ENCODE measurements at regions not wholly inside any gene's neighbourhood (a gene's known extent, or its start where the extent isn't known, plus 50 kb on each side); places are given as distances from the start of the nearest gene placed in this dataset.
"Not testable (repeated sequence)": the region's sequence is repeated elsewhere in the genome, so short reads cannot be mapped to it uniquely, and the experiment has no call there.

DNA sequence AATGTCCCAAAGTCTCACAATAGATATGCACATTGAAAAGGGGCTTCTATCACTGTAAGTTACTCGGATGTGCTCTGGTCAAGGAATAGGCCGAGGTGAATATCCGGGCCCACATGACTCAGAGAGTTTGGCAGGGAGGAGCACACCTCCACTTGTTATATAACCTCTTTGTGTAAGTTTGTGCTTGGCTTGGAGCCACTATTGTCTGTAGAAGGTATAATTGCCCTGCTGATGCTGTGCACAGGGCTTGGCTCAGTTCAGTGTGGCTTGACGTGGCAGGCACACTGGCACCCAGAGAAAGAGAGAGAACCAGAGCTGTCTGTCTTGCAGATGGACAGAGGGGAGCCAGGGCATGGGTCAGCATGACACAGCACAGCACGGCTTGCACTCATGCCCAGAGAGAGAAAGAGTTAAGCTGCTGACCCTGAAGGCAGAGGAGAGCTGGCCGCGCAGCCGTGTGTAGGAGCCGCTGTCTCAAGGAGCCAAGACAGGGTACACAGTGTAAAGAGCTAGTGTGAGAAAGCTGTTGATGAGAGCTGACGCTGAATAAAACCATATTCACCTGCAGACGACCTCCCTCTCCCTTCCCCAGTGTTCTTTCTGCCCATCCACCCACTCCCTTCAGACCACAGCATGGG, 482.5 kb downstream of the C6orf118 start:
- DNase-seq (ENCODE audit: low read depth), result no peak

DNA sequence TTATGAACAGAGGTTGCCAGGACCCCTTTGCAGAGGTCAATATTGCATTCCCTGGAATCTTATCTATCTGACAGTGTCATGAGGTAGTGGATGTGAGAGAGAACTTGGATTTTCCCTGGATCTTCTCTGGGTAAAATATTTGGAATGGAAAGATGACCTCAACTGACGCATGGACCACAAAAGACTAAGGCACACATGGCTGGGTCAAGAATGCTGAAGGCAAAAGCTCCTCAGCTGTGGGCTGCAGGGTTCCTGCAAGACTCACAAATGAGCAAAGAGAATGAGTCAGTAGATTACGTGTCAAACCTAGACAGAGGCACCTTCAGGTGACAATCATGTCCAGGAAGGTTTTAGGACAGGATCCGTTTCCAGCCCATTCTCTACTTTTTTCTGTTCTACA, 484.0 kb downstream of the C6orf118 start:
- peak; percentile 8 for DNase-seq (ENCODE audit: low read depth)

GRCh38 chr6:164817662-164818061, 491.7 kb downstream of the C6orf118 start:
- DNase-seq (ENCODE audit: low read depth), result no peak

DNA sequence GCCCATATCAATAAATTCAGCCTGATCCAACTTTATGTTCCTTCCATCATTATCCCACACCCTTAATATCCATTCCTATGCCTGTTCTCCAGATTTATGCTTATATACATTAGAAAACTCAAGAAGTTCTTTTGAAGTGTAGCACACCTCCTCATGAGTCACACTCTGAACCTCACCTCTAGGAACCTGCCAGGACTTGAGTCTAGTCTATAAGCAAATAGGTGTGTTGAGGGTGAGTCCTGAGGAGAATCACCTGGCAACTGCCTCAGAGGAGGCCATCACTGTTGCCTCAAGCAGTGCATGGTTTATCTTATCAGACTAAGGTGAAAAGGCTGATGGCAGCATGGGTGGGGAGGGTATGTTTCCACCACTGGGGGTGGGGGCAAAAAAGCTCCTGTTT, 496.7 kb downstream of the C6orf118 start:
- DNase-seq (ENCODE audit: low read depth), result no peak

DNA sequence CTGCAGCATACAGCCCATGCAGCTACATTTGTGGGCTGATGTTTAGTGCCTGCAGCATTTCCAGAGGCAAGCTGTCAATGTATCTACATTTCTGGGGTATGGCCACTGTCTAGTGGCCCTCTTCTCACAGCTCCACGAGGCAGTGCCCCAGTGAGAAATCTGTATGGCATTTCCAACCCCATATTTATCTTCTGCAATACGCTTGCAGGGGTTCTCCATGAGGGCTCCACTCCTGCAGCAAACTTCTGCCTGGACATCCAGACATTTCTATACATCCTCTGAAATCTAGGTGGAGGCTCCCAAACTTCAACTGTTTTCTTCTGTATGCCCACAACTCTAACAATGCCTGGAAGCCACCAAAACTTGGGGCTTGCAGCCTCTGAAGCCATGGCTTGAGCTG, 502.3 kb downstream of the C6orf118 start:
- no peak for DNase-seq (ENCODE audit: low read depth)

GRCh38 chr6:164795056-164795815, 514.2 kb downstream of the C6orf118 start:
- DNase-seq (ENCODE audit: low read depth), result no peak

DNA sequence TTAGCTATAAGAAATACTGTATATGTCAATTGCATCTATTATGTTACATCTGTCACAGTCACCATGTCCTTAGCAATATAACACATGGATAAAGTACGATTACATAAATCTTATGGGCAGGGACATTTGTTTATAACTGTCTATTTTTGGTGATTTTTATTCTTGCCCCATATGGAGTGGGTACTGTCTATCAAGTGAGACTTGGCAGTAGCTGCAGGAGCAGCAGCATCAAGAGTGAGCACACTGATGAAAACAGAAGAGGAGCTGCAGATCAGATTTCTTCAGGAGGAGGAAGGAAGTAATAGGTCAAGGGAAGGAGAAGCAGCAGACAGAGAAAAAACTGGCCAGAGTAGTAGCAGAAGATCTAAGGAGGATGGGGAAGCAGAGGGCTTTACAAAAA, 516.7 kb downstream of the C6orf118 start:
- no peak for DNase-seq (ENCODE audit: low read depth)

DNA sequence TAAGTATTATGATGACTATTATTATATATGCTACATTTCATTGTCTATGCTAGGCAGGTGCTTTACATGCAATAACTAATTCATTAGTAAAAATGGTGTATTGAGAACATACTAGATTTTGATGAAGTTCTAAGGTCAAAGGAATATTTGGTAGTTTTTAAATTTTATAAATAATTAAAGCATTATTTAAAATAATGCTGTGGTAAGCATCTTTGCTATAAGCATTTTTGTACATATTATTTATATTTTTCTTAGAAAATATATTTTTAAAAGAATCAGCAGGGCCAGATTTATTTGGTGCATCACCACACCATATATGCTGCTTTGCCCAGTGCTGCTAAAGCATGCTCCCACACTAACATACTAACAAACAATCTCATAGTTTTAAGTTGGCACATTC, 517.9 kb downstream of the C6orf118 start:
- no peak for DNase-seq (ENCODE audit: low read depth)

- DNase-seq (ENCODE audit: low read depth), result no peak
These were observed 545.6 kb downstream of the C6orf118 start for GRCh38 chr6:164763788-164764187.

DNA sequence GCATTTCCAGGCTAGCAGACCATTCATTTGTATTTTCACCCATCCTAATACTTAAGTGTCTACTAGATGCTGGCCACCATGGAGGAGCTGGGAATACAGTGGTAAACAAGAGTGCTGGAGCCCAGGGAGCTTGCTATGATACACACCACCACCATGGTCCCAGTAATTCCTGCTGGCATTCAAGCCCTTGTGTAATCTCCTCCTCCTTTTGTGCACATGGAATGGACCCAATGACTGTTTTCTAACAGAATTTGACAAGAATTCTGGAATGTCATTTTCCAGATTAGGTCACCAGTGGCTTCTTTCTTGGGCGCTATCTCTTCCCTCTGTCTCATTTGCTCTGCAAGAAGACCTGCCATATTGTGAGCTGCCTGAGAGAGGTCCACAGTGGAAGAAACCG, 552.0 kb downstream of the C6orf118 start:
- no peak for DNase-seq (ENCODE audit: low read depth)

- no peak for DNase-seq (ENCODE audit: low read depth)
These were observed 552.7 kb downstream of the C6orf118 start for GRCh38 chr6:164756723-164757122.

DNA sequence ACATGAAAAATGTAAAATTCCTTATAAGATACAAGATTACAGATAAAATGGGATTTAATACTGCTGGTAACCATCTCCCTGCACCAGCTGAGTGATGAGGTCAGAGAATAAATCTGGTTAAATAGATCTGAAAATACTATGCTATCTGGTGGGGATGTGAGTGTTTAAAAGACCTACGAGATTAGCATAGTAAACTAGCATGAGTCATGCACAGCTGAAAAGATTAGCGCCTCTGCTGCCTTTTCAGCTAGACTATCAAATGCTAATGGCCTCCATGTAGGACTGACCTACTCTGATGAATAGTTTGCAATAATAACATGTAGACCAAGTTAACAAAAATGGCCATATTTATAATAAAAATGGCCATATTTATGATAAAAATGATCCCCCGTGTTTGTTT, 553.3 kb downstream of the C6orf118 start:
- no peak for DNase-seq (ENCODE audit: low read depth)

GRCh38 chr6:164753517-164753916, 555.9 kb downstream of the C6orf118 start:
- no peak for DNase-seq (ENCODE audit: low read depth)

DNA sequence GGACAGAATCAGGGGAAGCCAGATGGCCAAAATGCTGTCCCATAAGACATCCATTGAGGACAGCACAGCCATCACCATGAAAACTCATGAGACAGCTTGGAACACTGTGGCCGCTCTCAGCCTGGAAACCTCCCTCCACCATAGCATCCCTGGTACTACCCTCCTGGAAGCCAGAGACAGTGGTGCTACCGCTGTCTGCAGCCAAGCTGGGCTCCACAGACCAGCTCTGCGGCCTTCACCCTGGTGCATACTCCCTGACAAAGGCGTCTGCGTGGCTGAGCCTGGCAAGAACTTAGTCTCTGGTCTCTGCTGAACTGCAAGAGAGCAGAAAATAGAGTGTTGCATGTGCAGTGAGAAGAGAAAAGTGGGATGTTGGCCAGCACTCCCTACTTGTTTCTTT, 558.0 kb downstream of the C6orf118 start:
- DNase-seq (ENCODE audit: low read depth), result no peak

DNA sequence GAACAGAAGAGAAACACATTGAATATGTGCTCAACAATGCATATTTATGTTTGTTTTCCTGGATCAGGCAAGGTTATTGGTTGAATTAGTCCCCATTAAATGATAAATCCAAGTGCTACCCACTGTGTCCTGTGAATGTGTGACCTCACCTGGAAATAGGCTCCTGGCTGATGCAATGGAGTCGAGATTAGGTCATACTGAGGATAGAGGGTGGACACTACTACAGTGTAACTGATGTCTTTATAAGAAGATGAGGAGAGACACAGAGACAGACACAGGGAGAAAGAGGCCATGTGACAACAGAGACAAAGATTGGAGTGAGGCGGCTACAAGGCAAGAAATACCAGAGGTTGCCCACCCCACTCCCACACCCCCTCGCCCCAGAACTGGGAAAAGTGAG, 559.3 kb downstream of the C6orf118 start:
- DNase-seq (ENCODE audit: low read depth), result no peak

DNA sequence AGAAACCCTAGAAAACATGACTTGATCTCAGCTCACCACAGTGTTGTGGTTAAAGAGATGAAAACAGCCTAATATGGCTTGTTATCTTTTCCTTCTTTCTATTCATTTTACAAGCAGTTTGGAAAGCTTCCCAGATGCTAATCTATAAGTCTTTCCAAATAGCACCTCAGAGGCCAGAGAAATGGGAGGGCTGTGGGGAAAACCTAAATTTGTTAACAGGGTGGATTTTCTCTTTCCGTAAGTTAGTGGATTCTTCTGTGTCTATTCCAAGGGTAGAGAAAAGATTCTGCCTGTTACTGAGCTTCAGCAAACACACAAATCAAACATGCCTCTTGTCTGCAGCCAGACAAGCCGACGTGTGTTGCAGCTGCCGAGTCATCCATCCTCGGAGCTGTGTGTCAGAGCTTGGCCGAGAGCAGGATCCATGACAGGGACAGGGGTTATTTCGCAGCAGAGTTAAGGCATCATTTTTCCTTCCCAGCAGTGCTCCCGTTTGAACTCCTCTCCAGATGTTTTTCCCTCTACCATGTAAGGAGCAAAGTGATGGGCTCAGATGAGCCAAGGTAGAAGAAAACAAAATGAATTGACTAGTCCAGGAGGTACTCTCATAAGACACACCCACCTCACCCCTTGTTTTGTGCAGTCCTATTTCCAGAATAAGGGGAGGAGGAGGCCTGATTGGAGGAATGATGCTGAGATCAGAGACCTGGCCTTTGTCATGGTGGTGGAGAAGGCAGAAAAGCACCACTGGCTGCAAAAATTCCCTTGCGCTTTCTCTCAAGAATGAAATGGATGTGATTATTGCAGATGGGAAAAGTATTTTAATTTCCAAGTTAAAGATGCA, 560.0 kb downstream of the C6orf118 start:
- DNase-seq (ENCODE audit: low read depth), result no peak

DNA sequence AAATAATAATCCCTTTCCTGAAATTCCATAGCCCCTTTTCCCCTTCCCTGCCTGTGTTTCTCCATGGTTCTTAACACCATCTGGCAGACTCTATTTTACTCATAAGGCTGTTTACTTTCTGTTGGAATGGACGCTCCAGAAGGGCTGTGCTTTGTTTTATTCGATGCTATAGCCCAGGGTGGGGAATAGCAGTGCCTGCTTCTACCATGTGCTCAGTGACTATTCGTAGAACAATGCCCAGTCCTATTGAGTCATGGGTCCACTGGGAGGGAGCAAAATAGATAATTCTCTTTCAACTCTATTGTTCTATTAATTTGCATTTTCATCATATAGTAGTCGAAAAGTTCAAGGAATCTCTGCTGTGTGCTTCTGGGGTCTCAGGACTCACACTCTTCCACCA, 565.1 kb downstream of the C6orf118 start:
- DNase-seq (ENCODE audit: low read depth), result no peak

DNA sequence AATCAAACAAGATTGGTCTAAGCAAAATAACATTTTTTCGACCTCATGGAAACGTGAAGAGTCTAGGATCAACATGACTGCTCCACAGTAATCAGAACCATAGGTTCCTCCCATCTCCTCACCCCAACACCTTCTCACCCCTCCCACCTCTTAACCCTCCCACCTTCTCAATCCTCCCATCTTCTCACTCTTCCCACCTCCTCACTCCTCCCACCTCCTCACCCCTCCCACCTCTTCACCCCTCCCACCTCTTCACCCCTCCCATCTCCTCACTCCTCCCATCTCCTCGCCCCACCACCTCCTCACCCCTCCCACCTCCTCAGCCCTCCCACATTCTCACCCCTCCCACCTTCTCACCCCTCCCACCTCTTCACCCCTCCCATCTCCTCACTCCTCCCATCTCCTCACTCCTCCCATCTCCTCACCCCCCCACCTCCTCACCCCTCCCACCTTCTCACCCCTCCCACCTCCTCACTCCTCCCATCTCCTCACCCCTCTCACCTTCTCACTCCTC, 567.4 kb downstream of the C6orf118 start:
- DNase-seq (ENCODE audit: low read depth), result no peak

DNA sequence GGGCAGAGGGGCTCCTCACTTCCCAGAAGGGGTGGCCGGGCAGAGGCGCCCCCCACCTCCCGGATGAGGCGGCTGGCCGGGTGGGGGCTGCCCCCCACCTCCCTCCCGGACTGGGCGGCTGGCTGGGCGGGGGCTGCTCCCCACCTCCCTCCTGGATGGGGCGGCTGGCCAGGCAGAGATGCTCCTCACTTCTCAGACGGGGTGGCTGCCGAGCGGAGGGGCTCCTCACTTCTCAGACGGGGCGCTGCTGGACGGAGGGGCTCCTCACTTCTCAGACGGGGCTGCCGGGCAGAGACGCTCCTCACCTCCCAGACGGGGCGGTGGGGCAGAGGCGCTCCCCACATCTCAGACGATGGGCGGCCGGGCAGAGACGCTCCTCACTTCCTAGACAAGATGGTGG, 573.3 kb downstream of the C6orf118 start:
- DNase-seq (ENCODE audit: low read depth), result not testable (repeated sequence)

- DNase-seq (ENCODE audit: low read depth), result no peak
These were observed 577.9 kb downstream of the C6orf118 start for GRCh38 chr6:164731539-164731938.

- DNase-seq (ENCODE audit: low read depth), result no peak
These were observed 587.9 kb downstream of the C6orf118 start for GRCh38 chr6:164721460-164721859.

- DNase-seq (ENCODE audit: low read depth), result no peak
These were observed 608.9 kb downstream of the C6orf118 start for GRCh38 chr6:164700497-164700896.

DNA sequence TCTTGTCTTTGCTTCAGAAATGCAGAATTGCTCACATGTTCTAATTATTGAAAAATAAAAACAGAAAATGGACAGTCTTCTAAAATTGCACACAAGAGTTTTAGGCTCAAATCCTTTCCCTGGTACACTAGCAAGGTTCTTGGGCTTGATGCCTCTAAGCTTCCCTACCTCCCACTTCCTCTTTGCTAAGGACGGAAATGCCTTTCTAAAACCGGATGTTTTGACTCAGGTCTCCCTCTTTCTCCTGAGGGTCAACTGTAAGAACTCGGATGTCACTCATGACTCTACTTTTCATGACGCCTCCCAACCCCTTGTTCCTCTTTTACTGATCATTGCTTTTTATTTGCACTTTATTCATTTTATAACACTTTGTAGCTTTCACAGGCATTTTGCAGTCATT, 613.5 kb downstream of the C6orf118 start:
- no peak for DNase-seq (ENCODE audit: low read depth)
